Stromal cell of bone marrow (primary cell): ENCODE measurements at regions not wholly inside any gene's neighbourhood (a gene's known extent, or its start where the extent isn't known, plus 50 kb on each side); places are given as distances from the start of the nearest gene placed in this dataset.

Source experiments
- DNase-seq: peaks from one replicate; pipeline ENCODE4 v3.0.0-alpha.2; 2012; ENCODE audit warnings: low read depth

DNA sequence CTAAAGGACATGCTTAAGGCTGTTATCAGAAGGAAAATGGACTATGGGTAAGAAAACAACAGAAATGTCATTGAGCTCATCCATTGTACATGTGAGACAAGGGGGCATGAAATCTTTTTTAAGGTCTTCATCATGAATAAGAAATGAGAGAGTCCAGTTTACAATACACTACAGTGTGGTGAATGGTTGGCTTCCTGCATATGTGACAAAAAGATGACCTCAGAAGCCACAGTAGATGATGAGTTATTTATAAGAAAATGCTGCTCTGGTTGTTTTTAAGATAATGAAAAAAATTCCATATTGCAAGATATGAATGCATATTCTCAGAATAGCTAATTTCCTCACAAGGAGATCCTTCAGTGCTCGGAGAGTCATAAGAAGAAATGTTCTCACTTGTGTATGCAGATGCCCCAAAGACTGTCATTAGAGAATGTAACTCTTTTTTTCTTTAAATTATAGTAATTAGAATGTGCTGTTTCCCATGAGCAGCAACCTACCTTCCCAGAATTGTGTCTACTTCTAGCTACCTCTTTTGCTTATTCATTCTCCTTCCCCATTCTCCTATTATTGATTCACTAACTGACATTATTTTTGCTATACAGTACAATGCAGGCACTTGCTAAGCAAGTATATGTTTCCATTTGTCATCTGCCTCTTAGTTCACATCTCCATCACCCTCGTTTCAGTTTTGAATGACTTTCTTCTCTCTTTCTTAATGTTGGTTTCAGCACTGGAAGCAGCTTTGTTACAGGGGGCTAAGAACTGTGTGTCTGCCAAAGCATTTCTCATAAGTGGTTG, 152.0 kb upstream of the PEX5L start:
- DNase-seq = no peak

DNA sequence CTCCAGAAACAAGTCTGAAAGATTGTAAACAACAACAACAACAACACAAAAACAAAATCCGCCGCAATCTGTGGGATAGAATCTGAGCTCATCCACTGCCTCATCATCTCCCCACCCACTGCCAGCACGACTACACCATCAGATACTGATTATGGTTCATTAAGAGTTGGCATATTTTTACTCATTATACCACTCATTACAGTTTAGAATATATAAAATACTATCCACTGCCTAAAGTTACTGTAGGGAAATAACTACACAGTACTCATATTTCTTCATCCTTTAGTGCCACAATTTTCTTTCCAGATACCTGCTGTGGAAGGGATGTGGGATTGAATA, 152.5 kb upstream of the PEX5L start:
- DNase-seq = no peak

DNA sequence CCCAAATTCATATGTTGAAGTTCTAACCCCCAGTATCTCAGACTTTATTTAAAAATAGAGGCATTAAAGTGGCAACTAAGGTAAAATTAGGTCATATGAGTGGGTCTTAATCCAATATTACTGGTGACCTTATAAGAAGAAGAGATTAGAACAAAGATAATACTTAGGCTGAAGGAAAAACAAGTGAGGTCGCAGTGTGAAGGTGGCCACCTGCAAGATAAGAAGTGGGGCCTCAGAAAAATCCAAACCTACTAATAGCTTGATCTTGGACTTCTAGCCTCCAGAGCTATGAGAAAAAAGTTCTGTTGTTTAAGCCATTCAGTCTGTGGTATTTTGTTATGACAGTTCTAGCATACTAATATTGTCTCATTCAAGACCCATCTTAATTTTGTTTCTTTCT, 159.9 kb upstream of the PEX5L start:
- no peak for DNase-seq

DNA sequence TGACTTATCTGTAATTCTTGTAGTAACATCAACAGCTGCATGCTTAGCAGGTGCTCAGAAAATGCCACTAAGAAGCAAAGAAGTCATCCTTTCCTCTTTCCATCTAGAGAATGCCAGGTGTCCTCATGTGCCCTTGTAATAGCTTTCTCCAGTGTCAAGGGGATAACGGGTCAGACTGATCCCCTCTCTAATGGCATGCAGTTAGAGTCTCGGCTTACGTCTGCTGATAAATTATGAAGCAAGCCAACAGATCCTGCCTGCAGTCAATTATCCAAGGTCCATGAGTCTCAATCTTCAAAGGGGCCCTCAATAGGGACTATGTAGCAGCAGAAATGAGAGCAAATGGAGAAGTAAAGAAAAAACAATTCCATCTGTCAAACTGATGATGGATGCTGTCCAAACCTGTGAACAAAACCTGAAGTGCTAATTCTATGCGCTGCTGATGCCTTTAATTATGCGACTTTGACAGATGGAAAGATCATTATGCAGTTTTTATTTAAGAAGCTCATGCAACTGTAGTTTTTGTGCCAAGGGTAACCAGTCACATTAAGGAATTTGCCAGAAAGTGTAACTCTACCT, 162.8 kb upstream of the PEX5L start:
- no peak for DNase-seq

DNA sequence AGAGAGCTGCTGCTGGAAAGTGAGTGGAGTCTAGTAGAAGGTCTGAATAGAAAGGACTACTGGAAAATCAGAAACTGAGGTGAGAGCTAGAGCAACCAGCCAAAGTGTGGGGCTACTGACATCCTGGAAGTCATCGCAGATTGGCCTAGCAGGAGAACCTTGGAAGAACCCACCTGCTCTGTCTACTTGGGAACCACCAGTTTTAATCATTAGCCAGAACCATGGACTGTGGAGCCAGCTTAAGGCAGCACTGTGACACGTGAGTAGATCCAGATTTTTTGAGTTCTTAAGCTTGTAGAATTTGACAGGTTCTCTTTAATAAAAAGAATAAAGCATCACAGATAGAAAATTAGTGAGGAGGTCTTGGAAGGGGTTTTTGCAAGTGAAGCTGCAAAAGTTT, 179.1 kb upstream of the PEX5L start:
- DNase-seq = no peak

DNA sequence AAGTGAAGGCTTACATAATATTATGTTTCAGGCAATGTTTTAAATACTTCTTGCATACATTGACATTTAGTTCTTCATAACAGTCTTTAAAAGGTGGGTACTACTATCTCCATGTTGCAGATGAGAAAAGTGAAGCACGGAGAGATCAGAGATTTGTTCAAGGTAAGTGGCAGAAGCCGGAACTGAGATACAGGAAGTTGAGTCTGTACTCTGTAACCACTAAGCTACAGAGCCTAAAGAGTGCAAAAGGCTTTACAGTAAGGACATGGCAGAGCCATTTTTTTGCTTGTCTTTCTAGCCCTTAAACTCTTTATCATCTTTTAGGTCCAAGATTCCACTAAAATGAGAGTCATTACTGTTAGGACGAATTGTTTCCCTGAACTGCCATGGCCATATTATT, 186.5 kb upstream of the PEX5L start:
- DNase-seq = no peak

DNA sequence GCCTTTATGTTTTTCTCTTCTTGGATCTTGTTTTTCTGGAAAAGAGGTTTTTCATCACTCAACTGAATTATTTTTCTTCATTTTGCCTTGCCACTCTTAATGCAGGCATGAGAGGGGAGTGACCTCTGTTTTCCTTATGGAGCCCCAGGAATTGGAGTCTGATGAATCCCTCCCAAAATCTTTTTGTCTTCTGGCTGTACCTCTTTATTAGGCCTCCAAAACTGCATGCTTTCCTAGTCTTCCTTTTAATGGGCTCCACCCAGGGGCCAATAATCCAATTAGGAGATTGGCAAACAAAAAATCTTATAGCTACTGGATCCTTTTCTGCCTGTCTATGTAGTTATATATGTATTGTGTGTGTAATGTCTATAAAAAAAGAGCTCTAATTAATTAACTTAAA, 192.4 kb upstream of the PEX5L start:
- no peak for DNase-seq

DNA sequence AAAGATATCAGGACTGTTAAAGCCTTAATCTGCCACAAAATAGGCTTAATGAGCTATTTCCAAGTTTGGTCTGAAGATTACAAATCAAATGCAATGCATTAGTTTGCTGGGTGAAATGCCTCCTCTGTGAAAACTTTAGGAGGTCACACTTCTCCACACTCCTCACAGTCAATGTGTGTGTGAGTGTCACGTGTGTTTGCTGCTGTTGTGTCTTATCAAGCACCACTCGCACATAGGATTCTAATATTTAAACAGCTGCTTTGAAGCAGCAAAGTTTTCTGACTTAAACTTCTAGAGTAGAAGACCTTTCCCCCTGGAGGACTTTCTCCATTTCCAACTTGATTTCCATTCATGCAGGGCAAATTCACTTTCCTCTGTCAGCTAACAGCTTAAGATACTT, 203.2 kb upstream of the PEX5L start:
- no peak for DNase-seq

DNA sequence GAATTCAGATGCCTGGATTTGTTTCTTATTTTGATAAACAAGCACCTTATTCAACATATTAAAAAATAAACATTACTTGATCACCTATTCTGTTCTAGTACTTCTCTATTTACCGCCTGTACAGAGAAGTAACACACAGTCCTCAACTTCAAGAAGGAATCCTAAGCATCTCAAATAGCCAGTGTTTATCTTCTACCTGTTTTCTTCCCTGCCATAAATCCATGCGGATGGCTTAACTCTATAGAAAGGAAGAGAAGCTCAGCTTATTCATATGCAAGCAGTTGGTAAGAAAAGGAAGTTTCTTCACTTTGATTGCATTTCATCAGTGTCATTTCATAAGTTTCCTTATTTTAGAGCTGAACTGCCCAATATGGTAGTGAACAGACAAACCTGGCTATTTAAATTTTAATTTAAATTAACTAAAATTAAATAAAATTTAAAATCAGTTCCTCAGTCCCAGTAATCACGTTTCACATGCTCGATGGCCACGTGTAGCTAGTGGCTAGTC, 210.0 kb upstream of the PEX5L start:
- DNase-seq = no peak

DNA sequence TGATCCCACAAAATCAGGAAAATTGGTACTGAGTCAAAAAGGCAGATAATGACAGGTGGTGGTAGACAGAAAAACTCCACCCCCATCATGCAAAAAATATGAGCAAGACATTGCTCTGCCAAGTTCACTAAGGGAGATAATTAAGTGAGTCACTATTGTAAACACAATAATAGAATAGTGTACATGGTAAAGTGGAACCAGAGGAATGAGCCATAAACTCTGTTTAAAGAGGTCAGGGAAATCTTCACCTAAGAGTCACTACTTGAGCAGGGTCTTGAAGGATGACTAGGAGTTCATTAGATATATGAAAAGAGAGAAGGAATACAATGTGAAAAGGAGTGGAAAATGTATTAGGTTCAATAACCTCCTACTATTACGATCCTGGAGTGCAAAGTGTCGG, 213.4 kb upstream of the PEX5L start:
- peak; percentile 15 for DNase-seq

DNA sequence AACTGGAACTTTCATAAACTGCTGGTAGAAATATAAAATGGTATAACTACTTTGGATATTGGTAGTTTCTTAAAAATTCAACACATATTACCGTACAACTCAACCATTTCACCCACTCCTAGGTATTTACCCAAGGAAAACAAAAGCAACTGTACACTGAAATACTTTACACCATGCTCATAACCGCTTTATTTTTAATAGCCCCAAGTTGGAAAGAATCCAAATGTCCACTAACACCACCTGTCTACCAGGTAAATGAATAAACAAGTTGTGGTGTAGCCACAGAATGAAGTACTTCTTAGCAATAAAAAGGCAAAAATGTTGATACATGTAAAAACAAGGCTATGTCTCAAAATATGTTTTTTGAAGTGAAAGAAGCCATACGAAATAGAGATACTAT, 215.9 kb upstream of the PEX5L start:
- no peak for DNase-seq

DNA sequence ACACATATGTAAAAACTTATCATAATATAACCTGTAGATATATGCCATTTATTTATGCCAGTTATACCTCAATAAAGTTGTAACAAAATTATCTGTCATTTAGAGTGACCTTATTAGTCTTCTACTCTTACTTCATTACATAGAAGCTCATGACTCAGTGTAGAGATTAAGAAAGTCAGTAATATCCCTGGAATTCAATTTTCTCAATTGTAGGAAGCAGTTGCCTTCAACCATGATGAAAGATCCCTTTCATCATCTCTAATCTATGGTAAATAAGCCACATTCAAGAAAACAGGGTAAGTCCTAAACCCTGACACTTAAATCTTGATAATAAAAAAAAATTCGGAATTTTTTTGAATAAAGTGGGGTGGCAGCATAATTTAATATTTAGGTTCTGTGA, 216.5 kb upstream of the PEX5L start:
- DNase-seq = no peak

DNA sequence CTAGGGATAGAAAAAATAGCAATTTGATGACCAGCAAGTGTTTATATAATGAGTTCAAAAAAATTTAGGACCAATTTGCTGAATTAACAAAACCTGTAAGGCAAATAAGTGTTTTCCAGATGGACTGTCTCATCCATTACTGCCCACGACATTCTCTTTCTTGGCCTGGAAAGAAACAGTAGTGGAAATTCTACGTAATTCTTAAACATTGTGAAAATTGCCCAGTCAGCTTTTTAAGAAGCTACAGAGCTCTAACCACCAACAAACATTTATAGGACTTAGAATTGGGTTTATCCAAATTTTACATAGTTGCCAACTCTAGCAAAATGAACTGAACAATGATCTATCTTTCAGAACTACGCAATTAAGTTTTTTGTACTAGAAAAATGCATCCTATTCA, 227.7 kb upstream of the PEX5L start:
- DNase-seq = no peak

DNA sequence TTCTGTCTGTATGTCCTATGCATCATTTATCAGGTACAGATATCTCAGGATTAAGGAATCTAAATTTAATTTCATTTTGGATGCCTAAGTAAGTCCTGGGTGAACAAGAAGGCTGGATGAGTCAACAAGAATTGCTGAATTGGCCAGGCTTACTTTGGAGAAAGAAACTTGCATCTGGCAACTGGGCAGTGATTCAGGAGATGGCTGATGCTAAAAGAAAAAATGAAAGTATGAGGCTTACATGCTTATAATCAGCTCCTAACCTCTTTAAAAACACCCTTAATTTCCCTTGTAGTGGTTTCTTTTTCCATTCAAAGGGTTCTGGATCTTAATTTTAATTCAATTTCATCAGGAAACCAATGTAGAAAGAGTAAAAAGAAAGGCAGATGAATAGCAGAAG, 228.8 kb upstream of the PEX5L start:
- peak; percentile 66 for DNase-seq

DNA sequence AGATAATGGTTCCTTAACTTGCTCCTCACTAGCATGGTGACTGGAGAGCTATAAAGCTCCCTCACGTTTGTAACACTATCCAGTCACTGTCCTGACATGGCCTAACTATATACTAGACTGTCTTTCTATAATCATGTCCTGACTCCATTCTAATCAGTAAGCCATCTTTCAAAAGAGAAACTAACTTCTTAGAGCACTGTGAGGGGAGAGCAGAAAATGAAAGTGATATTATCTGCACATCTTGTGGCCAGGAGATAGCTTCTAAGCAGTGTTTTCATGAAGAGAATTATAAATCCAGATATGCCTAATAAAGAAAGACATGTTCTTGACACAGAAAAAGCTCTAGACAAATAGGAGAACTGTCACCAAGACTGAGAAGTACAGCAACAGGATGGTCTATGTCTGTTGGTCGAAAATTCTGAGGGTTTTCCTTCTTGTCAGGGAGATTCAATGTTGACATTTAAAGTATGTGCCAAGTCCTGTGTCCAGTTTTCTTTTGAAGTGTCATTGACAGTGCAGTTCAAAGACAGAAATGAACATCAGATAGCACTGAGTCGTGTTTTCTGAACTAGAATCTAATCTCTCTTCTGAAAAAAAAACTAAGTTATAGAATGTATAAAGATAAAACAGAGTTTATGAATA, 230.6 kb upstream of the PEX5L start:
- DNase-seq = no peak

DNA sequence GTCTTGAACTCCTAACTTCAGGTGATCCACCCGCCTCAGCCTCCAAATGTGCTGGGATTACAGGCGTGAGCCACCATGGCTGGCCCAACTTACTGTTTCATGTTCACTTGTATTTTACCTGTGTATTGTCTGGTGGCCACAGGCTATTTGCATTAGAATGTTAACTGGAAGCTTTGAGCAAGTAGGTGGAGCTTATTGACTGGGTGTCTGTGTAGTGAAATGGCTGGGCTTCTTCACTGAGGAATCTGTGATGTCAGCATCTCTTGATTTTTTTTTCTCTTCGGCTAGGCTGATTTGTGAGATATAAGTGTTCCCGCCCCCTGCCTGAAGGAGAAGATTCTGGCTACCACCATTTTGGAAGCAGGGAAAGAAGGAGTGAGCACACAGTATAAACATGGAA, 237.8 kb upstream of the PEX5L start:
- no peak for DNase-seq

DNA sequence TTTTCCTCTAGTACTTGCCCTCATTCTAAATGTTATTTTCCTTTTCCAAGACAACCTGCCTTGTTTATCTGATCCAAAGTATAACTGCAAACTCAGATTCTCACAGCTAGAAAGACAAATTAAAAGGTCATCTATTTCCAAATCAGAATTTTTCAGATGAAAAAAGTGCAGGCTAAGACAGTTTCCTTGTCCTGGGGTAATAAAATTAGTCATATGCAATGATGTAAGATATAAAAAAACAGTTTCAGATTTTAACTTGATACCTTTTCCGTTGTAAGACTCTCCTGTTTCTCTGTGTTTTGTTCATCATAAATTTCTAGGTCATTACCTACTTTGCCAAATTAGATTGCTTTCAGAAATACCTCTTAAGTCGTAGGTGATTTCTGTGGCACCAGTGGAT, 238.4 kb upstream of the PEX5L start:
- DNase-seq = no peak

DNA sequence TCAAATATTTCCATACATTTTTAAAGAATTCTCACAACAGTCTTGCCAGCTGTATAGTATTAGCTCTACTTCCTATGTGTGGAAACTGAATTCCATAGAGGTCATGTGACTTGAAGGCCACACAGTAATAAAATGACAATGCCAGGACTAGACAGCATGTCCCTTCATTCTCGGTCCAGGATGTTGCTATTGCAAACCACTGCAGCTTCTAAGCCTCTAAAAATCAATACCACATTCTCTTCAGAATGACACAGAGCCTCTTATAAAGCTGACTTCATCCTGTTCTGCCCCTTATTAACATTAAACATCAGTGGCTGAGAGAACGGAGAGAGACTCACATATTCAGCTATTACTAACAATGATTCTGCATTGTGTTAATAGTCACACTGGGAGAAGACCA, 240.3 kb upstream of the PEX5L start:
- no peak for DNase-seq

DNA sequence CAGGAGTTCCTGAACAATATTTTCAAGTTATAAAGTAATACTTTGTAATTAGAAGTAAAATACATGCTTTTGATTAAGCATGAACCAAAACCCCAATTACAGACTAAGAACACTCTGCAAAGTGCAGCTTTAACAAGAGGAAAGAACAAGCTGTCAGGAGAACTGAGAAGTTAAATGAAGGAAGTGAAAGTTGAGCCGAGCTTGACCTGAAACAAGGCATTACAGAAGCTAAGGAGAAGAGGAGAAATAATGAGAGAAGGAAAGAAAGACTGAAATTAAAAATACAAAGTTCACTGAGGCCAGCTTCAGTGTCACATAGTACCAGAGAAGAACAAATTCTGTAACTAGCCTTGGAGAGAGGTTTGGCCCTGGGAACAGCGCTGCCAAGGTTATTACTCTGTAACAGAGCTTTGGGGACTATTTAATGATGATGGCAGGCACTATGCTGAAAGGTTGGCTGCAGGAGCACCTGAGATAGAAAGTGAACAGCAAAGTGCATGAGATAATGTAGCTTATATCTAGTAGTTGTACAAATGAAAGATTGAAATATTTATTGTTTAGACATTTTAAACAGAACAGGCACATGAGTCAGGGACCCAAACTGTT, 241.9 kb upstream of the PEX5L start:
- no peak for DNase-seq

DNA sequence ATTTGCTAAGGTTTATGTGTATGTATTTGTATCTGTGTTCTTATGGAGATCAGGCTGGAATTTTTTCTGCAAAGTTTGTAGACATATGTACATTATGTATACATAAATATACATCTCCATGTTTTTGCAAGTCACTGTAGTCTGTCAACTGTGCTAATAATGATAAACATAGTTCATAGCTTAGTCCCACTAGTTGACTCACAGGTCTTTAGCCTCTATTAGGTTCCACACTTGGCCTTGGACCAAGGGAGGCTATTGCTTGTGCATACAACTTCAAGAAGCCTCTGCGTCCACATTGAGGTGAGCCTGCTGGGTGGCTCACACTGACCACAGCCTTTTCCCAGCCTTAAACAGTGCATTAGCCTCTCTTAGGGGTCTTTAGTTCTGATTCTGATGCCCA, 243.8 kb upstream of the PEX5L start:
- DNase-seq = no peak

DNA sequence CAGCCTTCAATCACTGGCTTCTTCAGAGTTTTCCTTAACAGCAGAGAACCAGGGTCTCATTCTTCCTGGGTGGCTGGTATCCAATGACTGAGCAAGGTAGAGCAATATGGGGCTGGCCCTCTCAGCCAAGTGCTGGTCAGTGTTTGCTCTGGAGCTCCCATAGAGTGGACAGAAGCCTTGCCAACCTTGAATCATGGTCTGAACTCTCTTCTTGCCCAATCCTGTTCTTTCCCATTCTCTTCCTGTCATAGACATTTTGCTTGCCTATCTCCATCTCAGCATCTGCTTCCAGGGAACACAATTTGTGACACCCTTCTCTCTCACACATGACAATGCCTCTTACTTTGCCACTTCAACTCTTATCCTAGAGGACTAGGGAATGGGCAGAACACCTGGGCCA, 245.6 kb upstream of the PEX5L start:
- no peak for DNase-seq

DNA sequence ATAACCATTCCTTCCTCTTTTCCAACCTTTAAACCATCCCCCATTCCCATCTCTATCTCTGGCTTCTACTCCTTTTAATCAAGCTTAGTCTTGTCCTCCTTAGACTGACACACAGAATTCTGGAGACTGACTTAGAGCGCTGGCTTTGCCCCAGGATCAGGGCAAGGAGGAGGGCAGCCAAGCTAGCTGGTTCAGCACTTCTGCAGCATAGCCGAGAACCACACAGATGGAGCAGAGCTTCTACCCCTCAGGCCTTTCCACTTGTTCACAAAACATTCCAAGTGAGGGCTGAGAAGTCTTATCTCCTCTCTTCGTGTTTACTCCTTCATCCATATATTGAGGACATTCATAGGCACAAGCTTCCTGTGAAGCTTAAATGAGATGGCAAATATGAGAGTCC, 246.5 kb upstream of the PEX5L start:
- no peak for DNase-seq
